PC-3 (cell line): ENCODE measurements at regions not wholly inside any gene's neighbourhood (a gene's known extent, or its start where the extent isn't known, plus 50 kb on each side); places are given as distances from the start of the nearest gene placed in this dataset.

ENCODE experiments used
- EZH2 ChIP-seq: fragments of 300-600 bp; sonication (generic); IDR thresholded peaks from one replicate; pipeline ENCODE4 v1.6.1; 2017; ENCODE audit warnings: antibody characterized with exemption, mild to moderate bottlenecking, low read length; ENCODE audit not compliant: unreplicated experiment
- TF ChIP-seq, protein P1 (sequence below): fragments of 300-600 bp; sonication (generic); conservative IDR thresholded peaks from 2 replicates; pipeline ENCODE4 v1.5.1; 2017; ENCODE audit warnings: antibody characterized with exemption, low read depth, mild to moderate bottlenecking, low read length

- TF ChIP-seq, protein P1, sequence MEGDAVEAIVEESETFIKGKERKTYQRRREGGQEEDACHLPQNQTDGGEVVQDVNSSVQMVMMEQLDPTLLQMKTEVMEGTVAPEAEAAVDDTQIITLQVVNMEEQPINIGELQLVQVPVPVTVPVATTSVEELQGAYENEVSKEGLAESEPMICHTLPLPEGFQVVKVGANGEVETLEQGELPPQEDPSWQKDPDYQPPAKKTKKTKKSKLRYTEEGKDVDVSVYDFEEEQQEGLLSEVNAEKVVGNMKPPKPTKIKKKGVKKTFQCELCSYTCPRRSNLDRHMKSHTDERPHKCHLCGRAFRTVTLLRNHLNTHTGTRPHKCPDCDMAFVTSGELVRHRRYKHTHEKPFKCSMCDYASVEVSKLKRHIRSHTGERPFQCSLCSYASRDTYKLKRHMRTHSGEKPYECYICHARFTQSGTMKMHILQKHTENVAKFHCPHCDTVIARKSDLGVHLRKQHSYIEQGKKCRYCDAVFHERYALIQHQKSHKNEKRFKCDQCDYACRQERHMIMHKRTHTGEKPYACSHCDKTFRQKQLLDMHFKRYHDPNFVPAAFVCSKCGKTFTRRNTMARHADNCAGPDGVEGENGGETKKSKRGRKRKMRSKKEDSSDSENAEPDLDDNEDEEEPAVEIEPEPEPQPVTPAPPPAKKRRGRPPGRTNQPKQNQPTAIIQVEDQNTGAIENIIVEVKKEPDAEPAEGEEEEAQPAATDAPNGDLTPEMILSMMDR = no peak
- TF ChIP-seq EZH2 = no peak
Measured at GRCh38 chr16:88192601-88193000, 190.2 kb upstream of the ZNF469 start.
